ENCODE measurements at regions not wholly inside any gene's neighbourhood (a gene's known extent, or its start where the extent isn't known, plus 50 kb on each side); places are given as distances from the start of the nearest gene placed in this dataset.

GRCh38 chr20:48300529-48300928 lies 515.2 kb upstream of the SULF2 start:
- DNase-seq (ENCODE audit: low read depth in 2 of 2) = no peak

DNA sequence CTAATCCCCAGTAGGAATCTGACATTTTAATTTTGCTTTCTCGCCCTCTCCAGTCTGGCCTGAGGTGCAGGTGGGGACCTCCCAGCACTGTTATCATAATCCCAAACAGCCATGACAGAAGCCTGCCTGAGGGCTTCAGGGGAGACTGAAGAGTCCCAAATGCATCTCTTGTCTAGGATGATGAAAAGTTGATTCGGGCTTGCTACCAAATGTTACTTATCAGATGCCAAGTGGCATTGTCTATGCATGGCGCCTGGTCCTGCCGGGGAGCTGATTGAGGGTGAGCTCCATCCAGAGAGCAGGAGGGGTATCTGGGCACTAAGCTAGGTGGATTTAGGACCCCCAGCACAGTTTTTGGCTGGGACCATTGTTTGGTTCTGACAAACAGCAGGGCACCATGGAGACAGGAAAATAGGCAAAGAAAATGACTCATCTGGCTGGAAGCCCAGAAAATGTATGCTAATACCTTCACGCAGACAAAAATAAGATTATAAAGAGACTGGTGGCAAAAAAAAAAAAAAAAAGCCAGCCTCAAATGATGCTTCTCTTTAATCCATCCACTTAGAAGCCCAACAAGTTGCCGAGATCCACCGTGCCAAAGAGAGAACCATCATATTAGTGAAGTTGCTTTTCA lies 513.7 kb upstream of the SULF2 start:
- DNase-seq (ENCODE audit: low read depth in 2 of 2) = no peak

GRCh38 chr20:48298433-48298832 lies 513.2 kb upstream of the SULF2 start:
- DNase-seq (ENCODE audit: low read depth in 2 of 2) = no peak

DNA sequence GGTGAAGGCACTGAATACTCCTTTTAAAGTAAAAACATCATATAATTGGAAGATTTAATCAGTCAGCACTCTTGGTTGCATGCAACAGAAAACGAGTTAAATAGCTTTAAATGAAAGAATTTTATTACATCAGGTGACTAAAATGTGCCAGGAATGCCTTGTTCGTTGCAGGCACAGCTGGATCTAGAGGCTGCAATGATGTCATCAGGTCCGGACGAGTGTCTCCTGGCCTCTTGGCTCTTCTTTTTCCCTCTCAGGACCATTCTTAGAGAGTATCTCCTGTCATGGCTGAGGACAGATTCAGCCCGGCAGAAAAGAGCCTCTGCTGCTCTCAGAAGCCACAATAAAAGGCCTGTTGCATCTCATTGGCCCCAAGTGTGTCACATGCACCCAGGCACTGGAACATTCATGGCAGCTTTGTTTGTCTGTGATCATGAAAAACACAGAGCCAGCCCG lies 510.7 kb upstream of the SULF2 start:
- no peak for DNase-seq (ENCODE audit: low read depth in 2 of 2)

- no peak for DNase-seq (ENCODE audit: low read depth in 2 of 2)
Measured at GRCh38 chr20:48295445-48295903, 510.2 kb upstream of the SULF2 start.

DNA sequence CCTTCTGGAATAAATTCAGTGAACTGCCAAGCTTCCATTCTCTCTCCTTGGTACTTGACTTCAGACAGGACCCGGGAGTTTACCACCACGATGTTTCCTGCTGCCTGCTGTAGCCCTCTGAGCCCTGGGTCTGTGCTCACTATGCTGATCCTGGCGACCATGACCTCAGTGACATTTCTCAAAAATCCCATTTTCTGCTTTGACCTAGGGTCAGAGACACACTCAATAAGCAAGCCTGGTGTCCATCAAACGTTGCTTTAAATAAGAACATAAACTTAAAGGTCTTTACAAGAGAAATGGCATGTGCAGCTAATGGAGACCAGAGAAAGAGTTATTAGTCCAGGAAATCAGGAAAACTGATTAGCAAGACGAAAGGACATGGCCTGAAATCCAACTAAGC lies 509.7 kb upstream of the SULF2 start:
- DNase-seq (ENCODE audit: low read depth in 2 of 2) = no peak

DNA sequence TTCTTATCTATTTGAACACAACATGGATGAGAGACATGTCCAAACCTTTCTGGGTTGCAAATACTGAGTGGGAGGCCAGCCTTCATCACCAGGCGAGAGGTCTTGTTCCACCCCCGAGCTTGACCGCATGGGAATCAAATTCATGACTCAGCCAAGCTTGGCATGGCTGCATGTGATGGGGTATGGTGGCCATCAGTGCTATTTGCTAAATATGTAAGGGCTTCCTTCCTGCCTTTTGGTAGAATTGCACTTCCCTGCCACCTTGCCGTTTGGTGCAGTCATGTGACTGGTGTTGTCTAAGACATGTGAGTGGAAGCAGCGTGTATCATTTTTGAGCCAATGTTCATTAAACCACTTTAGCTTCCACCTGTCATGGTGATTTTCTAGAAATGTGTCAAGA lies 508.9 kb upstream of the SULF2 start:
- no peak for DNase-seq (ENCODE audit: low read depth in 2 of 2)

- no peak for DNase-seq (ENCODE audit: low read depth in 2 of 2)
Measured at GRCh38 chr20:48293671-48294070, 508.4 kb upstream of the SULF2 start.

- no peak for DNase-seq (ENCODE audit: low read depth in 2 of 2)
Measured at GRCh38 chr20:48292806-48293205, 507.5 kb upstream of the SULF2 start.

DNA sequence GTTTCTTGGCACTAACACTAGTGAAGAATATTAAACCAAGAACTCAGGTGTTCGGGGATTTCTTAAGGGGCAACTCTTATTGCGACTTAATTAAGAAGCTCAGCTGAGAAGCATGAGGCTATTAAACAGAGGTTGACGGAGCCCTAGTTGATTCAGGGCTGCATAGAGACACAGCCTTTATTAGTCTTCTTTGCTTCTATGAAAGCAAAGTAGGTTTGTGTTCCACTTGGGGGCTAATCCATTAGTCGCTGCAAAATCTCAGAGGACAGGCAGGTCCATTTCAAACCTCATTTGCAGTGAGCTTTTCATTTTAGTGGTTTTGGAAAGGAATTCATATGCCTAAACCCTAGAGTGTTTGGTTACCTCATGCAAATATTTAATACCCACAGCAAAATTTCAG lies 506.6 kb upstream of the SULF2 start:
- DNase-seq (ENCODE audit: low read depth in 2 of 2) = no peak

- no peak for DNase-seq (ENCODE audit: low read depth in 2 of 2)
Measured at GRCh38 chr20:48288930-48289507, 503.7 kb upstream of the SULF2 start.

DNA sequence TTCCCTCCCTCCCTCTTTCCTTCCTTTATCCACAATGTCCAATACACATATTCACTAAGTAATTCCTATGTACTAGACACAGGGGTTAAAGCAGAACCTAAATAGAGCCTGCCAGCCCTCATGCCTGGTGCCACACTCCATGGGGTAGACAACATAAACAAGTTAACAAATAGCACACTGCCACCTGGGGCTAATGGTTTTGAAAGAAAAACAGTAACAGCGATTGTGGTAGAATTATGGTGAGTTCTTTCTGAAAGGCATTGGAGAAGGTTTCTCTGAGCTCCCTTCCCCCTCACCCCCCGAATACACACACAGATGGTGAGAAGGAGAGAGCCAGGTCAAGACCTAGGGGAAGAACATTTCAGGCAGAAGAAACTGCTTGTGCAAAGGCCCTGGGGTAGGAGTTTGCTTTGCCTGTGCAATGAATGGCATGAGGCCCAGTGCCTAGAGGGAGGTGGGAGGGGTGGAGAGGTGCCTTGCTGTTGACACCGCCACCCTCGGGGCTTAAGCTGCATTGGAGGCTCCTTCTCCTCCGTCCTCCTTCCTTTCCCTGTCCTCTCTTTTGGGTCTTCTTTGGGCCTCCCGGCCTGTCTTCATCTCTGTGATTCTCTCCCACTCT lies 502.4 kb upstream of the SULF2 start:
- no peak for DNase-seq (ENCODE audit: low read depth in 2 of 2)

- DNase-seq (ENCODE audit: low read depth in 2 of 2) = no peak
Measured at GRCh38 chr20:48287021-48287494, 501.8 kb upstream of the SULF2 start.

- DNase-seq (ENCODE audit: low read depth in 2 of 2) = no peak
Measured at GRCh38 chr20:48286601-48287000, 501.3 kb upstream of the SULF2 start.

GRCh38 chr20:48285656-48286055 lies 500.4 kb upstream of the SULF2 start:
- no peak for DNase-seq (ENCODE audit: low read depth in 2 of 2)

- DNase-seq (ENCODE audit: low read depth in 2 of 2) = no peak
Measured at GRCh38 chr20:48284837-48285236, 499.6 kb upstream of the SULF2 start.

DNA sequence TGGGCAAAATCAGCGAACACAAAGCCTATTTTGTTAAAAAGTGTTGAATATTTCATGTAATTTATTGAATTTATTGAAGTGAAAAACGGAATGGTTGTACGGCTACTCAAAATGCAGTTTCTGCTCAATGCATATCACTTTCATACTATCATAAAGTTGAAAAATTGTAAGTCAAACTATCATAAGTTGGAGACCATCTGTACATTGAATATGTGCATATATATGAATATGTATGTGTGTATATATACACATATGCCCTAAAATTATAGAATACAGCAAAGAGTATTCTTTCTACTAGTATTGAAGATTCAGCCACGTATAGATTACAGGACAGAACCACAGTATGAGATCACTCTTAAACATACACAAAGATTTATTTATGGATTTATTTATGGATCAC lies 499.0 kb upstream of the SULF2 start:
- no peak for DNase-seq (ENCODE audit: low read depth in 2 of 2)

GRCh38 chr20:48283470-48284110 lies 498.3 kb upstream of the SULF2 start:
- DNase-seq (ENCODE audit: low read depth in 2 of 2) = no peak

GRCh38 chr20:48282591-48283228 lies 497.4 kb upstream of the SULF2 start:
- DNase-seq (ENCODE audit: low read depth in 2 of 2) = no peak

- no peak for DNase-seq (ENCODE audit: low read depth in 2 of 2)
Measured at GRCh38 chr20:48281501-48281900, 496.2 kb upstream of the SULF2 start.

GRCh38 chr20:48278961-48279481 lies 493.7 kb upstream of the SULF2 start:
- DNase-seq (ENCODE audit: low read depth in 2 of 2) = no peak

- DNase-seq (ENCODE audit: low read depth in 2 of 2) = no peak
Measured at GRCh38 chr20:48277266-48277665, 492.0 kb upstream of the SULF2 start.
